ENCODE measurements at regions not wholly inside any gene's neighbourhood (a gene's known extent, or its start where the extent isn't known, plus 50 kb on each side); places are given as distances from the start of the nearest gene placed in this dataset.

- no peak for TF ChIP-seq POLR2A (IDR thresholded peaks at IDR 0.05)
- no peak for TF ChIP-seq POLR2AphosphoS5 (IDR thresholded peaks at IDR 0.05)
Observed at GRCh38 chr4:60962286-60962685, 237.8 kb upstream of the ADGRL3 start.
